HFFc6 (cell line): ENCODE measurements at regions not wholly inside any gene's neighbourhood (a gene's known extent, or its start where the extent isn't known, plus 50 kb on each side); places are given as distances from the start of the nearest gene placed in this dataset.

Experiments used
- DNase-seq: peaks from one replicate; pipeline ENCODE4 v3.0.0-alpha.2; 2018
- H3K27ac Mint-ChIP-seq: 2 replicates; pipeline ENCODE4 v1.8.0; 2020; ENCODE audit warnings: mild to moderate bottlenecking, mixed read lengths
- H3K27me3 Mint-ChIP-seq: 2 replicates; pipeline ENCODE4 v1.8.0; 2021; ENCODE audit warnings: mild to moderate bottlenecking, moderate library complexity, mixed read lengths; ENCODE audit not compliant: insufficient read depth
- H3K36me3 Mint-ChIP-seq: 2 replicates; pipeline ENCODE4 v1.8.0; 2021; ENCODE audit warnings: low read depth, mixed read lengths
- H3K4me1 Mint-ChIP-seq: 2 replicates; pipeline ENCODE4 v1.8.0; 2020; ENCODE audit warnings: low read depth, mixed read lengths
- H3K4me3 Mint-ChIP-seq: 2 replicates; pipeline ENCODE4 v1.8.0; 2020; ENCODE audit warnings: mild to moderate bottlenecking, moderate library complexity, mixed read lengths
- H3K9me3 Mint-ChIP-seq: 2 replicates; pipeline ENCODE4 v1.8.0; 2020; ENCODE audit warnings: mild to moderate bottlenecking, mixed read lengths
- CTCF ChIP-seq: fragments of 200-600 bp; sonication (generic); IDR thresholded peaks from 2 replicates; pipeline ENCODE4 v1.5.0; 2021; ENCODE audit warnings: antibody characterized with exemption, mild to moderate bottlenecking

GRCh38 chr5:34570721-34571676, 85.1 kb upstream of the RAI14 start:
- Mint-ChIP-seq H3K4me3 (peak overlapping the region; percentile 64), H3K9me3 (no peaks in the 10 kb centered on the region)

GRCh38 chr5:34571677-34572041, 84.5 kb upstream of the RAI14 start:
- H3K36me3 Mint-ChIP-seq, result no peaks in the 10 kb centered on the region; the same call in 1 of the 2 replicates
- DNase-seq, result peak; percentile 27

More at GRCh38 chr5:34570721-34571676, 85.1 kb upstream of the RAI14 start:
- Mint-ChIP-seq H3K36me3 (no peaks in the 10 kb centered on the region; the same call in 1 of the 2 replicates), H3K27ac (peak overlapping the region; percentile 95), H3K4me1 (peaks cover 46% of the 10 kb centered on the region), H3K27me3 (no peaks in the 10 kb centered on the region; the same call in 1 of the 2 replicates)
- peak; percentile 56 for DNase-seq
- no peak for TF ChIP-seq CTCF

GRCh38 chr5:34574936-34575467, 81.1 kb upstream of the RAI14 start:
- DNase-seq, result no peak
- Mint-ChIP-seq H3K36me3 (peaks cover 9% of the 10 kb centered on the region), H3K4me3 (no peak overlapping the region), H3K27me3 (no peaks in the 10 kb centered on the region; the same call in 1 of the 2 replicates), H3K27ac (no peak overlapping the region), H3K9me3 (peaks cover 5% of the 10 kb centered on the region; the same call in 1 of the 2 replicates), H3K4me1 (peaks cover 61% of the 10 kb centered on the region)
- no peak for TF ChIP-seq CTCF

More at GRCh38 chr5:34571677-34572041, 84.5 kb upstream of the RAI14 start:
- Mint-ChIP-seq H3K27ac (peak overlapping the region; percentile 95), H3K9me3 (no peaks in the 10 kb centered on the region), H3K4me3 (peak overlapping the region; percentile 64), H3K27me3 (no peaks in the 10 kb centered on the region; the same call in 1 of the 2 replicates), H3K4me1 (peaks cover 48% of the 10 kb centered on the region)
- TF ChIP-seq CTCF, result no peak

- peak overlapping the region; percentile 64 for H3K27ac Mint-ChIP-seq
- no peak for TF ChIP-seq CTCF
- peaks cover 5% of the 10 kb centered on the region; the same call in 1 of the 2 replicates for H3K9me3 Mint-ChIP-seq
- no peaks in the 10 kb centered on the region; the same call in 1 of the 2 replicates for H3K27me3 Mint-ChIP-seq
- peak; percentile 43 for DNase-seq
- H3K36me3 Mint-ChIP-seq, result peaks cover 9% of the 10 kb centered on the region
- no peak overlapping the region for H3K4me3 Mint-ChIP-seq
- H3K4me1 Mint-ChIP-seq, result peaks cover 40% of the 10 kb centered on the region
Measured at GRCh38 chr5:34576891-34577666, 79.0 kb upstream of the RAI14 start.

GRCh38 chr5:34578962-34579361, 77.2 kb upstream of the RAI14 start:
- H3K9me3 Mint-ChIP-seq, result peaks cover 5% of the 10 kb centered on the region; the same call in 1 of the 2 replicates
- DNase-seq, result no peak
- no peak overlapping the region for H3K4me3 Mint-ChIP-seq
- H3K4me1 Mint-ChIP-seq, result peaks cover 41% of the 10 kb centered on the region
- TF ChIP-seq CTCF, result no peak
- no peaks in the 10 kb centered on the region; the same call in 1 of the 2 replicates for H3K27me3 Mint-ChIP-seq
- H3K36me3 Mint-ChIP-seq, result peaks cover 9% of the 10 kb centered on the region
- no peak overlapping the region for H3K27ac Mint-ChIP-seq
